ENCODE measurements at regions not wholly inside any gene's neighbourhood (a gene's known extent, or its start where the extent isn't known, plus 50 kb on each side); places are given as distances from the start of the nearest gene placed in this dataset.

DNA sequence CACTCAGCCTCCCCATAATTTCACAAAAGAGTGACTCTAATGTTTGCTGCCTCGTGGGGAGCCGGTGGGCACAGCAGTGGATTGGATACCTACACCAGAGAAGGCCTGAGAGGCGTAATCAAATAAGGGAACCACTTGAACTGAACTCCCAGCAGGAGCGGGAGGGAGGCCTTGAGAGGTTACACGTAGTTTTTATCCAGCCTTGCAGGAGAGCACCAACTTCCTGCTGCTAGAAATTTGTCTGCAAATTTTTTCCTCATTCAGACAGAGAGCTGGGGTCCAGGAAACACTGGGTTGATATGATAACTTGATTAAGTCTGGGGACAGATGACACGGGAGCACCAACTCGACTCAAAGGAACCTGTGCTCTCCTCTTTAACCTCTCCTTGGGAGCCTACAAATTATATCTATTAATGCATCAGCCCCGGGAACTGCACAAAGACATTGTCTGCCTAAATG is 69.8 kb downstream of the HES1 start:
- intact Hi-C loops (cut with DNase I) = no loop called here
- Histone ChIP-seq H3K36me3 (no peaks in the 10 kb centered on the region), H3K9me3 (no peaks in the 10 kb centered on the region), H3K4me1 (peaks cover 21% of the 10 kb centered on the region), H3K27me3 (no peaks in the 10 kb centered on the region), H3K27ac (no peak overlapping the region), H3K4me3 (no peak overlapping the region)
- TF ChIP-seq CTCF (IDR thresholded peaks at IDR 0.05) (no peak), POLR2A (IDR thresholded peaks at IDR 0.05) (no peak)
- no peak for DNase-seq (ENCODE audit: extremely low spot score in 2 of 2)

GRCh38 chr3:194206320-194206719 is 70.4 kb downstream of the HES1 start:
- Histone ChIP-seq H3K36me3 (no peaks in the 10 kb centered on the region), H3K27me3 (no peaks in the 10 kb centered on the region), H3K4me3 (no peak overlapping the region), H3K9me3 (no peaks in the 10 kb centered on the region), H3K4me1 (peaks cover 21% of the 10 kb centered on the region), H3K27ac (no peak overlapping the region)
- intact Hi-C loops (cut with DNase I) = no loop called here
- TF ChIP-seq POLR2A (IDR thresholded peaks at IDR 0.05) = no peak
- TF ChIP-seq POLR2AphosphoS5 (IDR thresholded peaks at IDR 0.05; ENCODE audit: insufficient read depth in 1 of 2, low read depth in 1 of 2) = peak in 1 of 2 donors; percentile 51
- peak in 1 of 2 donors; percentile 90 for DNase-seq (ENCODE audit: extremely low spot score in 2 of 2)

- H3K36me3 ChIP-seq = no peaks in the 10 kb centered on the region
- no peak overlapping the region for H3K27ac ChIP-seq
- no peaks in the 10 kb centered on the region for H3K27me3 ChIP-seq
- peaks cover 19% of the 10 kb centered on the region for H3K4me1 ChIP-seq
- no peak for DNase-seq (ENCODE audit: extremely low spot score in 2 of 2)
- H3K9me3 ChIP-seq = no peaks in the 10 kb centered on the region
- TF ChIP-seq POLR2AphosphoS5 (IDR thresholded peaks at IDR 0.05; ENCODE audit: insufficient read depth in 1 of 2, low read depth in 1 of 2) (no peak), CTCF (IDR thresholded peaks at IDR 0.05) (no peak), POLR2A (IDR thresholded peaks at IDR 0.05) (no peak)
- no peak overlapping the region for H3K4me3 ChIP-seq
- intact Hi-C loops (cut with DNase I) = no loop called here
These were observed 72.8 kb downstream of the HES1 start for GRCh38 chr3:194208709-194209108.

DNA sequence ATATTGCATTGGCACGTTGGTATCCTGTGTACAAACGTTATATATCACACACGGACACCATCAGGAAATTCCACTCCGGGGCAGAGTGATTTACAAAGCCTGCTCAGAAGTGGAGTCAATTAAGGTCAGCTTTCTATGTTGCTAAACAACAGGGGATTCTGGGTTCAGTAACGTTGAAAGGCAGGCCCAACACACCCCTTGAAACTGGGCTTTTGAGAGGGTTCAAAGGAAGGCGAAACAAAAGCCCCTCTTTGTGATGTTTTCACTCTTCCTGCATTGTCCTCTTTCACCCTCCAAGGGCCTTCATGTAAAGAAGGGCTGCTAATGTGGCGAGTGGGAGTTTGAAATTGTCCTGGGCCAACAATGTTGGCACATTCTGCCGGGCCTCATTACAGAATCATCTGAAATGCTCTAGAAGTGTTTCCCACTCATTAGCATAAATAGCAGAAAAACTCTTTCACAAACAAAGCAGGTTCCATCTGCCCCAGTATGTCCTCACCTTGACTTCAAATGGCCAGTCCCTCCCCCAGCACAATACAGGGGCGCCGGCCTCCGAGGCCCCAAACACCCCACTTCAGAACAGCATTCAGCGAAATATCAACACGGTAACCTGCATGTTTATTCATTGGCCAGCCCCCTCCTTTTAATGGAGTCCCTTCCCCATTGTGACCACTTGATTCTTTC is 76.4 kb downstream of the HES1 start:
- Histone ChIP-seq H3K27me3 (no peaks in the 10 kb centered on the region), H3K4me3 (no peak overlapping the region), H3K4me1 (no peaks in the 10 kb centered on the region), H3K9me3 (no peaks in the 10 kb centered on the region), H3K36me3 (no peaks in the 10 kb centered on the region), H3K27ac (no peak overlapping the region)
- intact Hi-C loops (cut with DNase I) = no loop called here
- TF ChIP-seq POLR2AphosphoS5 (IDR thresholded peaks at IDR 0.05; ENCODE audit: insufficient read depth in 1 of 2, low read depth in 1 of 2) = no peak
- no peak for TF ChIP-seq CTCF (IDR thresholded peaks at IDR 0.05)
- TF ChIP-seq POLR2A (IDR thresholded peaks at IDR 0.05) = no peak
- no peak for DNase-seq (ENCODE audit: extremely low spot score in 2 of 2)

GRCh38 chr3:194212845-194213331 is 76.9 kb downstream of the HES1 start:
- no peak for DNase-seq (ENCODE audit: extremely low spot score in 2 of 2)
- H3K27ac ChIP-seq = no peak overlapping the region
- no peak for TF ChIP-seq POLR2A (IDR thresholded peaks at IDR 0.05)
- no peak for TF ChIP-seq CTCF (IDR thresholded peaks at IDR 0.05)
- TF ChIP-seq POLR2AphosphoS5 (IDR thresholded peaks at IDR 0.05; ENCODE audit: insufficient read depth in 1 of 2, low read depth in 1 of 2) = no peak
- H3K4me1 ChIP-seq = no peaks in the 10 kb centered on the region
- intact Hi-C loops (cut with DNase I) = no loop called here
- no peak overlapping the region for H3K4me3 ChIP-seq
- no peaks in the 10 kb centered on the region for H3K36me3 ChIP-seq
- no peaks in the 10 kb centered on the region for H3K9me3 ChIP-seq
- H3K27me3 ChIP-seq = no peaks in the 10 kb centered on the region

Data from vagina (tissue), 2 donors.